Activated naive CD4-positive, alpha-beta T cell treated with anti-CD3 and anti-CD28 coated beads, Interleukin-2, amount 50 U/mL, for 16 hours (primary cell): ENCODE measurements at regions not wholly inside any gene's neighbourhood (a gene's known extent, or its start where the extent isn't known, plus 50 kb on each side); places are given as distances from the start of the nearest gene placed in this dataset.

Experiments
- DNase-seq: peaks from one replicate; pipeline ENCODE4 v3.0.0-alpha.2; 2020

DNA sequence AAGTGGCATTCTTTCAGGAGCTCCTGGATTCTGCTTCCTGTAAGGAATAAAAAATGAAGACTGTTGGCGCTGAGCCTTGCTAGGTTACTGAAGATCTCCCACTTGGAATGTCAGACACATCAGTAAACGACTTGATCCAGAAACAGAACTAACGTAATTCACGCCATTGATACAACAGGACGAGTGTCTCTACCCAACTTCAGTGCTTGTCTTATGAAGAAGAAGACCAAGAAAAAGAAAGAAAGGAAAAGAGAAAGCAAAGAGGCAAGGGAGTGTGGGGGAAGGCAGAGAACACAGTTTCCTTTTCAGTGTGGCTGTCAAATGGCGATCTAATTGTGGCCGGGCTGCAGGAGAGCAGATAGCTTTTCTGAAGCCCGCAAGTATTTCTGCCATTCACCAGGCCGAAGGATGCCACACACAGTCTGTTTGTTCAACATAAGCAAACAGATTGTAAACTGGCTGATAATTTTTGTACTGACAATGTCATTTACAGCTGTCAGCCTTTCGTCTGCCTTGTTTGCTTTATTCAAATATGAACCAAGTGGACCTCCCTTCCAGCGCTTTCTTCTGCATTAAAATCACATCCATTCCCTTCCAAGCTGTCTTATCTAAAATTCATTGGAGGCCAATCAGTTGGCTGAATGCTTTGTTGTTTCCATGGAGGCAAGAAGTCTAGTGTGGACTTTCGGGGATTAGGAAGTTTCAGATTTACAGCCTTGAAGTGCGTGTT is 180.6 kb downstream of the FOXA2 start:
- DNase-seq = no peak

DNA sequence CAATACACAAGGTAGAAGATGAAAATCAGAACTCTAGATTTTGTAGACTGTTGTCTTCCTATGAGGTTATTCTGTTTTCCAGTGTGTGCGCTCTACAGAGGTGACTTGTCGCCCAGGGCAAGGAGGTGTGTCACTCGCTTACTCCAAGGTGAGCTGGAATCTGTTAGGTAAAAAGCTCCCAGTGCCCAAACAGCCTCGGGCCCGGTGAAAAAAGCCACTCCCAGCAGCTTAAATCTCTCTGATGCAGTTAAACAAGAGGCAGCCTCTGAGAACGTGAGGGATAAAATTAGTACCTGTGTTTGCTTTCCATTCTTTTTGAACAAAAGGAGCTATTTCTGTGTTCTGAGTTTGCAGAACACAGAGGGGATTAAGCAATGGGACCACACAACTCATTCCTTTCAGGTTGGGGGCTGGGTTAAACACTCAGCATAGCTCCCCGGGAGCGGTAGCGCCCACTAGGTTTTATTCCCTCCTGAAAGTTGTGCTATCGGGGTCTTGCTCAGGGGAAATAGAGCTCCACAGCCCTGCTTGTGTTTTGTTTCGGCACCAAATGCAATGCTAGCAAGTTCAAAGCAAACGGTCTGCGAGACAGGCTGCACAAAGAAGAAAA is 181.2 kb downstream of the FOXA2 start:
- no peak for DNase-seq

DNA sequence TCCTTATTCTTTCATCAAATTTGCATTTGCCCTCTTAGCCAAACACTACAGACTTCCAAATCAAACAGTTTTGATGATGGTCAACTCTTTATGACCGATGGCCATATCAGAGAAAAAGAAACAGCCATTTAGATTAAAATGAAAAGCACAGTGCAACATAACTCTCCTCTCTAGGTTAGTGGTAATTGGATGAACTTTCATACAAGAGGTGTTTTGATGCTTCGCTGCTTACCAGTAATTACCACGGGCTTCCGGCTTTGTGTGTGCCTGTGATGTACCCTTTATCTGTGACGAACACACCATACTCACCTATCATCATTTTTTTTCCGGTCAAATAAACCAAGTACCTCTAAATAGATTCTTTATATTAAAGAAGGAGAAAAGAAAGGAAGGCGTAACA is 181.8 kb downstream of the FOXA2 start:
- DNase-seq = no peak

DNA sequence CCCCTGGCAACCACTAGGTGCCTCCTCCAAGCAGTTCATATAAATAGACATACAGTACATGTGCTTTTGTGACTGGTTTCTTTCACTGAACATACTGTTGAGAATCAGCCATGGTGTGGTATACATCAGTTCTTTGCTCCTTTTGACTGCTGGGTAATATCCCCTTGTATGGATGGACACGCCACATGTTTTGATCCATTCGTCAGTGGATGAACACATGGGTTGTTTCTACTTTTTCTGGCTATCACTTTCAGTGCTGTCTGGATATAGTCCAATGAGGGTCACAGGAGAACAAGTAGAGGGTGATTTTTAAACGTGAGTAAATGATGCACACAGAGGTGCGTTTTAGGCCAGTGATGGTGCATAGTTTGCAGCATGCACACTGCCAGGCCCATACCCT is 183.9 kb downstream of the FOXA2 start:
- no peak for DNase-seq

DNA sequence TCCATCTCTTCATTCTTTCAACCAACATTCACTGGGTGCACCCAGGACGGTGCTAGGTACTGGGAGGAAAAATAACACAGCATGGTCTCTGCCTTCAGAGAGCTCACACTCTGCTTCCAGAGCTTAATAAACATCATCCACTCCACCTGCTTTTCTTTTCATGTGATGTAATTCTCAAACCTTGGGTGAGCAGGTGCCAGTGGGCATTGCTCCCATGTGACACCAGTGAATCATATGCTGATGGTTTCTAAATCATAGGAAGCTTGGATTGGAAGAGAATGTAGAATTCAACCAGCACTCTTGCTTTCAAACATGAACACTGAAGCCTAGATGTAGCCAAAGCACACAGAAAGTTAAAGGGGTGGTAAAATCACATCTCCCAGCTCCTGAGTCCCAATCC is 189.8 kb downstream of the FOXA2 start:
- DNase-seq = no peak

DNA sequence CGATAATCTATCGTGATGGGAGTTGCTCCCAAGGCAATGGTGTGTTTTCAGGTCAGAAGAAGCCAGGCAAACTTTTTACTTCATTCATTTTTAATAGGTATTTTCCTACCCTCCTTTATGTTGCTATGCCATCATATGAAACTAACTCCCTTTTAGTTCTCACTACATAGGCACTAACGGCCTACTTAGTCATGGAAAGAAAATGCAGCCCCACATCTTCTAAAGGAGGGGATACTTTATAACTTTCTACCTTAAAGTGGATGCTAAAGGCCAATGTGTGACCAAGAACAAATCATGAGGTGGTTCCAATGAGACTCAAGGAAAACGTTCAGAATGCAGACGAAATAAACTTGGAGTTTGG is 193.8 kb downstream of the FOXA2 start:
- no peak for DNase-seq

DNA sequence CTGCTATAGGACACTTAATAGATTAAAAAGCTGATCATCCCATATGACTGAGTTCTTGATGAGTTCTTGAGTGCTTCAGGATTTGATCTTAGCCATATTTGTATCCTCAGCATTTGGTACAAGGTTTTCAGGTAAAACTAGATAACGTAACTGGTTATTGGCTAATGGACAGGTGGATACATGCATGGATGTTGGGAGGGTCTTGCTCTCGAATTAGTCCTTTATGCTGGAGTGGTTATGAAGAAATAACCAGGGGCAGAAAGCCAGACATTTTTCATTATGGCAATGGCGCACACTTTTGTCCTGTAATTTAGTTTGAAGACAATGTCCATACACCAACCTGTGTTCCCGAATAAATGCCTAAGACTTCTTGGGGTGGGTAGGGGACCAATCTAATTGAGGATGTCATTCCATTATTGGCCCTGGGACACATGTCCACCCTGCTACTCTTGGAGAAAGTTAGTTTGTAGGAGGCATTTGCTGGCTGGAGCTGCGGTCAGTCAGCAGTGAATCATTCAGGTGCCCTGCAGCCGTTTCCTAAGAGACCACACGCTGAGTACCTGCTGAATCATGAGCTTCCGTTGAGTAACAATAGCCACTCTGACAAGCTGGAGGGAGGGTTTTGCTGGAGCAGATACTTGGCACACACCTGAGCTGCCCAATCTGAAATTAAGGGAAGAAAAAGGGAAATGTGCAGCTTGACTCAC is 194.4 kb downstream of the FOXA2 start:
- DNase-seq = no peak

DNA sequence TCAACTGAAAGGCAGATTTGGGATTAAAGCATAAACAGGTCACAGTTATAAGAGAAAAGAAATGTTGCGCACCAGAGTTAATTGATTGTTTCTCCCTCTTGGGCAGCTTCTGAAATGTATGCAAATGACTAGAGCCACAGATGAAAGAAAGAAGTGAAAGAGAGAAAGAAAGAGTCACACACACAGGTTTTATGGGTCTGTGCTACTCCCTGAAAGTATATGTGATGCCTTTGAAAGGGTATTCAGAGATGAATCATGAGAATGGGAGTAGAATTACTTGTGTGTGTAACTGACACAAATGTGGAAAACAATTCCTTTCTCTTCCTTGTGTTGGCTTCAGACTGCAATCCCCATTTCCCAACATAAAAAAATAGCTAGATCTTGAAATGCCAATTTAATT is 196.9 kb downstream of the FOXA2 start:
- DNase-seq = no peak

DNA sequence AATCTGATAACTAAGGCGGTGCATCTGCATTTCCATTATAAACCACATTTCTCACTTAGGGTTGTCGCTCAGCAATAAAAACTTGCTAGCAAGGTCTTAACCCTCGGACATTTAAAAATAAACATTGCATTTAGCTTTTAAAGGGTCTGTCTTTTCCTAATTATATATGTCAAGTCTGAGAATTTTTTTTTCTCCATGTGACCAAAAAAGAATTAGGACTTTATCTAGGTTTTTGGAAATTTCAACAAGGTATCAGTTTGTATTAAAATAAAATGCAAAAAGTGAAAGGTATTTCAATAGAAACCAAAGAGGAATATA is 198.1 kb downstream of the FOXA2 start:
- no peak for DNase-seq

DNA sequence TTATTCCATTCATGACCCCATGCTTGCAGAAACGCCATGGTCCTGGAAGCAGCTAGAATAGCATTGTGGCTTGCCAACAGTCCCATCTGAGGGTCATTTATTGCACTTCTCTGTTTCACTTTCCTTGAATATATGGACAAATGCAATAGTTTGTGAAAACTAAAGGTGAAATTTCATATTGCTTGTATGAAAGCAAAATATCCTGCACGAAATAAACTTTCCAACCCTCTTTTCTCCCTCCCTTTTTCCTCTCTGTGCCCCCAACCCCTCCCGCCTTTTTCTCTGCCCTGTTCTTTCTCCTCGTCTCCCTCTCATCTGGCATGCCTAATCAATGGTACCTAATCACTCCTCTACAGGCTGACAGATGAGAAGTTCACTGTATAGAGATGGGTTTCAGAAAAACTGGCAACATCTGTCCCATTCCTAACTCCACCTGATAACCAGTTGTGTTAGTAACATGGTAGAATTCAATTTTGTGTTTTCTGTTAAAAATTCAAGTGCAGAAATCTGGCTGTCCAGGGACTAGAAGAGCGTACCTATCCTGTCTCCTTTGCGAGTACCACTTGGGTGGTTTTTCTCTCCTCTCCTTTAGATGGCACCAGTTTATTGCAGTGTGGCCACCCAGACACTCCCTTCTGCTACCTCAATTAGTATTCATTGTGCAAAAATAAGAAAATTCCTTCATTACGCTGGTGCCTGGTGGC is 198.6 kb downstream of the FOXA2 start:
- DNase-seq = no peak

DNA sequence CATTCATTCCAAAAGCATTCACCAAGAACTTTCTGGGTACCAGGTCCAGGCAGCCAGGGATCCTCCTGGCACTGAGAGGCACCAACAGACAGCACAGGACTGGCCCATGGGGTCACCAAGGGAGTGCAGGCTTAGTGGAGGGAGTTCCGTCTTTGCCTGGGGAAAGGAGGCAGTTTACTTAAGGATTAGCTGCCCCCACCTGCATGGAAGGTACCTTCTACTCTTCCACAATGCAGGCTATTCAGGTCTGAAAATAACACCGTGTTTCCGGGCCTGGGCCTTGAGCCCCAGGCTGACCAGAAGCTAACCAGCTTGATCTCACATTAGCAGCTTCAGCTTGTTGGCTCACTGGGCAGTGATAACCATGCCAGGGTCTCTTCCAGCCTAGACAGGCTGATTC is 199.4 kb downstream of the FOXA2 start:
- no peak for DNase-seq

DNA sequence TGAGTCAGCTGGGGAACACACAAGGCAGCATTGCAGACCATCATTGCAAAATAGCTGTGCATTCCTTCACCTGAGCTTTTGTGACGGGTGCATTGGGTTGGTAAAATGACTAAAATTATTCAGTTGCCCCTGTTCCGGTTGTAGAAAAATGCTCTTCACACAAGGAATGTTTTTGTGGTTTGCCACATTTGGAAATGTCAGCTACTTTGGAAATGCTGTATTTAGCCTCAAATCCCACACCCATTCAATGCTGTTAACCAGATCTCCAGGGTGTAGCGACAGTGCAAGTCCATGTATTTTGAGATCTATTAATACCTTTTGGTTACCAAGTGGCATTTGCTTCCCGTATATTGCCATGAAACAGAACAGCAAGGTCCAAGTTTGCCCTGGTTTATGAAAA is 201.2 kb downstream of the FOXA2 start:
- DNase-seq = no peak

DNA sequence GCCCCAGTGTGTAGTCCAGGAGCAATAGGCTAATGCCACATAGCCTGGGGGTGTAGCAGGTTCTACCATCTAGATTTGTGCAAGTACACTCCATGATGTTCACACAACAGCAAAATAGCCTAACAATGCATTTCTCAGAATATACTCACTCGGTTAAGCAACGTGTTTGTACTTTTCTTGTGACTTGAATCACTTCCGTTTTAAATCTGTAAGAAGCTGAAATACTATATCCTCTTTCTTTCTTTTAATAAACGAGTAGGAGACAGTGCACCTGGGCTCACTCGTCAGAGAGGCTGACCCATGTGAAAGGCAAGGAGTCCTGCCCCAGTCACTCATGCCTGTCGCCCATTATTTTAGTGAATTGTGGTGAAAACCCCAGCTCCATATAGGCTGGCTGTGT is 201.6 kb downstream of the FOXA2 start:
- no peak for DNase-seq

DNA sequence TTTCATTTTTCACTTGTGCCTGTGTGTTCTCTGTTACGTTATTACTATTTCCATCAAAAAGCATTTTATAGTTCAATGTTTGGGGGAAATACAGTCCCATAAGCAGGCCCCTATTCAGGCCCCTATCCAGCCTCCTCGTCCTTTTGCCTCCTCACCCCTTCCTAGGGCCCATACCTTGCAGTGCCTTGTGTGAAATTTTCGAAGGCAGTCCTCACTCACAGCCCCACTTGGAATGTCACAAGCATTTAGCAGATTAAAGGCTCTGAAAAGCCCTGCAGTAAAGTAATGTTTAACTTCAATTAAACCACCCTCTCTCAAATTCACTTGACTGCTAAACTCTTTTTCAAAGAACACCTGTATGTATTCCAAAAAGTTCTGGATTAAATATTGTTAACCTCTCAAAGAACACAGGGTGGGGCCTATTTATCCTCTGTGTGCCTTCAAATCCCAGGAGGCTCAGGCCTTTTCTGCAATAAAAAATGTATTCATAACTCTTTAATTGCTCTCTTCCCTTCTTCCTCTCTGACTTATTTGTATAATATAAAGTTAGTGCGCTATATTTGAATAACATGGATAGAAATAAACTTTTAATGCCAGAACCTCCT is 202.5 kb downstream of the FOXA2 start:
- DNase-seq = no peak

DNA sequence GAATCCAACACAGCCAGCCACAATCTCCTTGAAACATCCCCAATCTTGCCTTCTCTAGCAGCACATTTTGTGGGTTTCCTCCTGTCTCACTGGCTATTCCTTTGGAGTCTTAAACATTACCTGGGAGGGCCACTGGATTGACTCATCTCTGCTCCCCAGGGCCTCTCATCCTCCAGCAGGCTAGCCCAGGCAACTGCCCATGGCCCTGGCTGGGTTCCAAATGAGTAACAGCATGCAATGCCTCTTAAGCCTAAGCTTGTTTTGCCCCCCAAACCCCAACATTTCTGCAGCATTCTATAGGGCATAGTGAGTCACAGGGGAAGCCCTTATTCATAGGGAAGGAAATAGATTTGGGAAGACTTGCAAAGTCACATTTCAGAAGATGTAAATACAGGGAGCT is 204.9 kb downstream of the FOXA2 start:
- DNase-seq = no peak

DNA sequence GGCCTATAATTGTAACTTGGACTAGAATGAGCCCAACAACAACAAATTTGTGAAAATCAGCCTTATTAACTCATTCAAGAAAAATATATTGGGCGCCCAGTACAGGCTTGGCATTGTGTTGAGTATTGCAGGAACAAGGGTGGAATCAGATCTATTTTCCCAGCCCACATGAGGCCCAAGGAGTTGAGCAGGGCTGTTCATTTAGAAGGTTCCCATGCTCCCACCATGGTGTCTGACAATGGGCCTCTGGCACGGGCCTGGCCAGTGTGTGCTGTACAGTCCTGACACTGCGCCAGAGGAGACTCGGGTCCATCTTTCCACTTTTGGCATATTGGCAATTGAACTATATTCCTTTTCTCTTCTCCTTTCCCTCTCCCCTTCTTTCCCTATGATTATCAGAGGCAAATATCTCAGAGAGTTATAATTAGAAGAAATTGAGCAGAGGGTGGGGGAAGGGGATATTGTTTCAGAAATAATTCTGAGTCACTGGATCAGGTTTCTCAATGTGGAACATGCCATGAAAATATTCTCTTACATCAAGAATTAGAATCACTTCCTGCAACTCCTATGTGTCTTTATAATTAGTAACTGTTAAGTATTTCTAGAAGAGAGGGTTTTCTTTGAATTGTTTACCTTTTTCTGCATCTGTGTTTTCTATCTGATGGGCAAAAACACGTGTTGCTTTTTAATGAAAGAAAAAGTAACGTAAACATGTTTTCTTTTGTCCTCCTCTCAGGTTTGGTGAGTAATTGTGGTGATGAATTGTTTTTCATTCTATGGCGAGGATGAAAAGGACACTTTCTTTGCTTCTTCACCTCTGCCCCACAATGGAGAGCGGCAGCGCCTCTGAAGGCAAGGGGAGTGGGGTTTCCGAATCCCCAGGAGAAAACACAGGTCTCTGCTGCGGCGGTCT is 209.4 kb downstream of the FOXA2 start:
- no peak for DNase-seq

DNA sequence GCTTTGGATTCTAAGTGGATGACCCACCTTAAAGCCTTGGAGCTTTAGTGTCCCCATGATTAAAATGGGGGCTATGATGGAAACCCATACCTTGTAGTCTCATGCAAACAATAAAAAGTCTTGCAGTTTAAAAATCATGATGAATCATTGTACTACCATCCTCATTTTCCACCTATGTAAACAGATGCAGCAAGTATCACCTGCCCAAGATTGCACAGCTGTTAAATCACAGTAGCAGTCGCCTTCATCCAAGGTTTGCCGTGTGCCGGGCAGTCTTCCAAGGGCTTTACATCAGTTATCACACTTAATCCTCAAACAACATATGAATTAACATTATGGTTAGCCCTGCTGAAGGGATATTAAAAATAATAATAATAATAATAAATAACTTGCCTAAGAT is 210.3 kb downstream of the FOXA2 start:
- DNase-seq = no peak

DNA sequence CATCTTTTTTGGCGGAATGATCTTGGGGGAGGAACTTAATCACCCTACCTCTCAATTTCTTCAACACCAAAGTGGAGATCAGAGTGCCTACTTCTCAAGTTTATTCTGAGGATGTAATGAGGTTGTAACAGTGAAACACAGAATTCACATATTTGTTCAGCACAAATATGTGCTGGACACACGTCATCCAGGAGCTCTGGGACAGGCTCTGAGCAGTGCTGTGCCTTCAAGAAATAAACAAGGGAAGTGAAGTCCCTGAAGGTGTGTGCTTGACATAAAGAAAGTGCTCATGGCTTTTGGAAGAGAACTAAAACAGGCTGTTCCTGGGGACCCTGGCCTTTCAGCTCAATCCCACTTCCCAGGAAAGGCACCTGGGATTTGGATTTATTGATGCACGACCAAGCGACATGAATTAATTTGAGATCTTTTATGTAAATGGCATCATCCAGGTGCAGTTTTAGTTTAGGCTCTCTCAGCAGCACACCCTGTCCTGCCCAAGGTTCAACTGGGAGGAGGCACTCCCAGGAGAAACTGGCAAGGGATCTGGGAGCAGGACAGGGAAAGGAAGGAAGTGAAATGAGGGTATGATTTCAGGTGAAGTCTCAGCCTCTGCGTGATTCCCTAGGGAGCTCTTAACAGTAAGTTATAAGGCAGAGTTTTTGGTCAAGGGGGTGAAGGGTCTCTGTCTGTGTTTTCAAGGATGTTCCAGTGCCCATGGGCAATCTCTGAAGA is 211.0 kb downstream of the FOXA2 start:
- no peak for DNase-seq

DNA sequence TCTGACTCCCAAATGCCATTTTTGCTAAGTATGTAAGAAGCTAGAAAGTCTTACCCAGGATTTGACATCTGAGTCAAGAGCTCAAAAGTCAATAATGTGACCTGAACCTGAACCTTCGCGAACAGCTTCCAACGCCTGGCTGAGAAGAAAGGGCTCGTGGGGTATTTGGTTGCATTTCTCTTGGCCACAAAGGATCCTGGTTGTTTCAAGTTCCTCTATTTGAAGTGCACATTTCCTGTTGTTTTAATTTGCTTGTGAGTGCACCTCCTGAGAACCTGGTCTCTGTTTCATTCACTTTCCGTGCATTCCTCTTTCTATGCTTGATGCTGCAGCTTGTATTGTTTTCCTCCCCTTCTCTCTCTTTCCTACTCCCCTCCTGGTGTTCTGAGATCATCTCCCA is 212.5 kb downstream of the FOXA2 start:
- no peak for DNase-seq

DNA sequence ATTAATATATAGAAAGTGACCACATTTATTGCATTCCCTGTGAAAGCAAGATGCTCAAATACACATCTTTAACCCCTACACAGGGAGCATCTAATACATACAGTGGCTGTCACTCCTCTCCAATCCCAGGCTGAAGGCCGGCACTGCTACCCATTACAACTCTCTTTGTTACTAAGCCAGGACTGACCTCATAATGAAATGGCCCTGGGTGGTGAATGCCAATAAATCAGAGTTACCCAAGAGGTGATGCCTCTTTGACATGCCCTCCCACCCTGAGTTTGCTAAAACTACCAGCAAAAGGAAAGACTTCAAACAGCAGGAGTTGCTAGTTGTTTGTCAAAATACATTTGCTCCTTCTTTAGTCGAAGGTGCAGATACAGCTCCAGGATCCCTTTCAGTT is 214.2 kb downstream of the FOXA2 start:
- no peak for DNase-seq

DNA sequence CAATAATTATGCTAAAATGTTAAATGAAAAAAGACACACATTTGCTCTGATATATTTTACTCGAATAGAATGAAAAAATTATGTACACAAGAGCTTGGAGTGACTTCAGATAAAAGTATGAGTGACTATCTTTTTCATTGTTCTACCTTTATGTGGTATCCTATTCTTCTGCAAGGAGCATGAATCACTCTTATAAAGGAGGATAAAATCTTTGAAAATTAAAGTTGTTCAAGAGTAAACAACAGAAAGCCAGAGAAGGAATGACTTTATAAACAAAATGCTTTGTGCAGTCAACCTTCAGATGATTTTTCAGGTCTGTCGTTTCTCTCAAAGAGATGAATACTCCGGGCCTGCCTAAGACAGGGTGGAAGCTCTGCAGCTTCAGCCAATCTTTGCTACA is 215.3 kb downstream of the FOXA2 start:
- DNase-seq = no peak

DNA sequence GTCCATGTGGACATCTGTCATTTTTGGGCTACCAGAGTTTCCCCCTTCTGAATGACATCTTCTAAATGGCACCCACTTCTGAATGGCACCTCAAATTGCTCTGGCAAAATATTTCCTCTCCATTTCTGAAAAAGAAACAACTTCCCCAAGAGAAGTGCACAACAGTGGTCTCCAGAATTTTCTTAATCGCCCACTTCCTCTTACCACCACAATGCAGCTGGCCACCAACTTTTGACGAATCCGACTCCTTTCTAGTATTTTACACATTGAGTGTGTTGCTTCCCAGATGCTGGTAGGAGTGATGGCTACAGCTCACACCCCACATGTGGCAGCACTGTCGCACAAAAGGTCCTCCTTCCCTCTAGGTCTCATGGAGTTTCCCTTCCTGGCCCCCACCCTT is 216.1 kb downstream of the FOXA2 start:
- no peak for DNase-seq
